ENCODE measurements at regions not wholly inside any gene's neighbourhood (a gene's known extent, or its start where the extent isn't known, plus 50 kb on each side); places are given as distances from the start of the nearest gene placed in this dataset.

GRCh38 chr22:49656291-49656851 is 171.3 kb downstream of the BRD1 start:
- TF ChIP-seq EP300 (IDR thresholded peaks at IDR 0.05) = no peak
- TF ChIP-seq CTCF (IDR thresholded peaks at IDR 0.05) = no peak
- TF ChIP-seq POLR2A (IDR thresholded peaks at IDR 0.05) = no peak
